ENCODE measurements at regions not wholly inside any gene's neighbourhood (a gene's known extent, or its start where the extent isn't known, plus 50 kb on each side); places are given as distances from the start of the nearest gene placed in this dataset.
"Not testable (repeated sequence)": the region's sequence is repeated elsewhere in the genome, so short reads cannot be mapped to it uniquely, and the experiment has no call there.

GRCh38 chr15:21532785-21533184, 92.5 kb upstream of the POTEB3 start:
- not testable (repeated sequence) for TF ChIP-seq CTCF (conservative IDR thresholded peaks at IDR 0.05; ENCODE audit: low read depth, low read length); EZH2phosphoT487 (IDR thresholded peaks at IDR 0.05; ENCODE audit: borderline replicate concordance, low read length); EZH2 (IDR thresholded peaks at IDR 0.05; ENCODE audit: low read length, unreplicated experiment)

Measured in PC-3 (cell line).